GM19455 (cell line): ENCODE measurements at regions not wholly inside any gene's neighbourhood (a gene's known extent, or its start where the extent isn't known, plus 50 kb on each side); places are given as distances from the start of the nearest gene placed in this dataset.

ENCODE experiments used
- ATAC-seq: cut with Tn5 transposase; IDR thresholded peaks from one replicate; pipeline ENCODE4 v1.9.1; 2021; ENCODE audit not compliant: unreplicated experiment

GRCh38 chr18:78566065-78566464 lies 413.6 kb upstream of the SALL3 start:
- no peak for ATAC-seq

GRCh38 chr18:78566720-78567119 lies 412.9 kb upstream of the SALL3 start:
- no peak for ATAC-seq

DNA sequence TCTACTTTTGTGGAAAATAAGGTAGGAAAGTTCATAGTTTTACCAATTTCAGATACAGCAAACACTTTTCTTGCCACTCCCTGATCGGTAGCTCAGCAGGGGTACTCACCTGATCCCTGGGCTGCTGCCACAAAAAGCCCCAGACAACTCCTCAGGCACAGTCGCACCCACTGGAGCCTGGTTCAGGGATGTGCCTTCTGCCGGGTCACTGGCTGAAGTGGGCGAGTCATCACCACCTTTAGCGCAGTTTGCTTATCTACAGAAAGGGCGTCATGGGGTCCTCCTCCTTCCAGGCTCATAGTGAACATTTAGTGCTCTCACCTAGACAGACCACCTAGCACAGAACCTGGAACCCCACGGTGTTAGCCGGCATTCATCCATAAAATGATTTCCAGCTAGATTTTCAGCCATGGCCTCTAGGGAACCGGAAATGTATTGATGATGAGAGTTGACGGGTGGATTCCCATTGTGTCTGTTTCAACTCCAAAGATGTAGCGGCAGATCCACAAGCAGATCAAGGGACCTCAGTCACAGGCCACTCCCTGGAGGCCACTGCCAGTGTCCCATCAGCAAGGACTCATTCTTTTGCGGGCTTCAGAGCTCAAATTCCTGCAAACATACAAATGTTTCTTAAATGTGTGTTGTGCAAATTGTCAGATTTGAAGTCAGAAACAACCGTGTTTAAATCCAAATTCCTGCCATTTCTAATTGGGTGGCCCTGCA lies 408.4 kb upstream of the SALL3 start:
- no peak for ATAC-seq

DNA sequence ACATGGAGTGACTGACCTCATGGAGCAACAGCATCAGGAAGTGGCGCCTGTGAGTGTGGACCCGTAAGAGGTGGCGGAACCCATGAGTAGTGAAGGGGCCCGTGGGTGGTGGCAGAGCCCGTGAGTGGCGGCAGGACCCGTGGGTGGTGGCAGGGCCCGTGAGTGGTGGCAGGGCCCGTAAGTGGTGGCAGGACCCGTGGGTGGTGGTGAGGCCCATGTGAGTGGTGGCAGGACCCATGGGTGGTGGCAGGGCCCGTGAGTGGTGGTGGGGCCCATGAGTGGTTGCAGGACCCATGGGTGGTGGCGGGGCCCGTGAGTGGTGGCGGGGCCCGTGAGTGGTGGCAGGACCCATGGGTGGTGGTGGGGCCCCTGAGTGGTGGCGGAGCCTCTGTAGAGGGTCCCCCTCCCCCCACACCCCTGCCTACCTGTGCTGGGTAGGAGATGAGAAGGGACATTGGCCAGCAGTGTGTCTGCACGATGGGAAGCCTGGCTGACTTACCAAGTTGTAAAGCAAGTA lies 407.7 kb upstream of the SALL3 start:
- no peak for ATAC-seq

- ATAC-seq: no peak
These were observed 405.8 kb upstream of the SALL3 start for GRCh38 chr18:78573773-78574172.

- ATAC-seq: no peak
These were observed 402.7 kb upstream of the SALL3 start for GRCh38 chr18:78576967-78577366.

- ATAC-seq: no peak
These were observed 400.2 kb upstream of the SALL3 start for GRCh38 chr18:78579449-78579848.

- ATAC-seq: no peak
These were observed 399.6 kb upstream of the SALL3 start for GRCh38 chr18:78579854-78580577.

DNA sequence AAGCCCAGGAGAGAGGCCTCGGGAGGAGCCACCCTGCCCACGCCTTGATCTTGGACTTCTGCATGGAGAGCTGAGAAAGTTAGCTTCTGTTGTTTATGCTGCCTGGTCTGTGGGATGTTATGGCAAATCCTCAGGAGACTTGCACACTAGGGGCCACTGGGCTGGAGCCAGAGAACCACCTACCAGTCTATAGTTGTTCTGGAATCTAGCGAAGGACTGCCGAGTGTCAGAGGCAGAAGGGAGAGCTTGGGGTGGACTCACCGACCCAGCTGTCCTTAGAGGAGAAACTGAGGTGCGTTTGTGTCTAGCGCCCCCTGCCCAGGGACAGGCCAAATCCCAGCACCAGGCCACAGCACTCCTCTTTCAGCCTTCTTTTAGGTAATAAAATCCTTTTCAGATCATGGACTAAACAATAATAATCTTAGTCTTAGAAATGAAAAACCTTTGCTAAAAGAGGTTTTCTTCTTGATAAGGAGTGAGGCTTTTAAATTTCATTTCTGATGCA lies 398.7 kb upstream of the SALL3 start:
- ATAC-seq: no peak

DNA sequence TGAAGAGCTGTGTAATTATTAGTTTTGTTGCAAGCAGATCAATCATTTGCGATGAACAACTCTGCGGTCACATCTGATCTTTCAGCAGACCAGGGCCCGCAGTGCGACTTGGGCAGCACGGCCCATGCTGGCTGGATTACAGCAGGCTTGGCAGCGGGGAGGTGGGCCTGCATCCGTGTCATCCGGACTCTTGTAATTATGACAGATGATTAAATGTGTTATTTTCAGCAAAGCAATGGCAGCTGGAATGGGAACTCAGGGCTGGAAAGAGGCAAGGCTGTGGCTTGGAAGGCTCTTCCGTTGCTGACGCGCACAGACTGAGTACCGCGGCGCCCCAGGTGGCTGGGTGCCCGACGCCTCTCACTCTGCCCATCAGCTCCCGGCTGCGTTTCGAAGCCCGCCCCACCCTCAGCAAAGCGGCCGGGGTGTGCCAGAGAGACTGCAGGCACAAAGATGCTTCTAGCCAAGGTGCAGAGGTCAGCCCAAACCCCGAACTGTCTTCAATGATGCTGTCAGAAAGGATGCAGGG lies 397.4 kb upstream of the SALL3 start:
- ATAC-seq: no peak

DNA sequence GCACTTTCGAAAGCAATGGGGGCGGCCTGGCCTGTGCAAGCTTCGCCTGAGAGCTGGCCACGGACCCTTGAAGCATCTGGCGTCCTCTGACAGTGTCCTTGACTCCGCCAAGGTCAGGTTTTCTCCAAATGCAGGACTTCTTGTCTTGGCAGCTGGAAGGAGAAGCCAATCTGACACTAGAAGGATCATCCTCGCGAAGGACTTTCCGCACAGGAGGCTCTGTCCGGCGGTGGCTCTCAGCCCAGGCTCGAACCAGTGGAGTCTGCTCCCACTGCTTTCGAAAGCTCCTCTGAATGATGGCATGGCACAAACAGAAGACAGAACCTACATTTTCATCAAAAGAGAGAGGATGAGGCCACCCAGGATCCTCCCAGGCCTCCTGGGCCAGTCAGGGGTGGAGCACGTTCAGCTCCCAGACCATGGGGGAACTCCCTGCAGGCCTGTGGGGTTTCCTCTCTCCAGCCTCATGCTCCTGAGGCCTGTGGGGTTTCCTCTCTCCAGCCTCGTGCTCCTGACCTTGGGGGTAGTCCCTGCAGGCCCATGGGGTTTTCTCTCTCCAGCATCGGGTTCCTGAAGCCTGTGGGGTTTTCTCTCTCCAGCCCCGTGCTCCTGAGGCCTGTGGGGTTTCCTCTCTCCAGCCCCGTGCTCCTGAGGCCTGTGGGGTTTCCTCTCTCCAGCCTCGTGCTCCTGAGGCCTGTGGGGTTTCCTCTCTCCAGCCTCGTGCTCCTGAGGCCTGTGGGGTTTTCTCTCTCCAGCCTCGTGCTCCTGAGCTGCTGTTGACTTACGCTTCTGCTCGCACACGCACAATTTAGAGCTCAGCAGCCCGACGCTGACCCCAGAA lies 396.5 kb upstream of the SALL3 start:
- no peak for ATAC-seq

DNA sequence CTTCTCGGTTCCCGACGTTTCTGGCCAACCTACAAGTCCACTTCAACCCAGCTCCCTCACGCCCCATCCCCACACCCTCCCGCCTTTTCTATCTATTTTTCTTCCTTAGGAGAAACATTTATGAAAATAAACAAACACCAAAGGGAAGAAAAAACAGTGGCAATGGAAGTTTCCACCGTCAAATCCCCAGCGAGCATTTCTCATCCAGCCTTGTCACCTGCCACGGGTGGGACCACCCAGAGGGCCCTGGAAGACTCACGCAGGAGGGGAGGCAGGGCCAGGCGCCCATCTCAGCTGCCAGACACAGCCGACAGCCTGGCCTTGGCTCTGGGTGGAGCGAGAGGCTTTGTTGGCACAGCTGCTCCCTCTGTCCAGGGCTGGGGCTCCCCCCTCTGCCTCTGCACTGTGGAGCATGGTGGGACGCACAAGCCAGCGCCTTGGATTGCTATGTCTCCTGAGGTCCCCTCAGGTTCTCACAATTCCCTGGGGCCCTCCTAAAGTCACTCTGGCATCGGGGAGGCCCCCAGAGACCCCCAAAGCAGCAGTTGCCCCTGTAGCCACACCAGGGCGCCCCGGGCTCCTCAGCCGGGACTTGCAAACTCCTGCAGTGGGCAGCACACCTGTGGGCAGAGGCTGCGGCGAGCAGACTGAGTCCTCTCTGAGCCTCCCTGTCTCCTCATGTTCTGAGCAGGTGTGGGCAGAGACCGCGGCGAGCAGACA lies 395.7 kb upstream of the SALL3 start:
- ATAC-seq: no peak

- no peak for ATAC-seq
These were observed 395.1 kb upstream of the SALL3 start for GRCh38 chr18:78584459-78585022.

DNA sequence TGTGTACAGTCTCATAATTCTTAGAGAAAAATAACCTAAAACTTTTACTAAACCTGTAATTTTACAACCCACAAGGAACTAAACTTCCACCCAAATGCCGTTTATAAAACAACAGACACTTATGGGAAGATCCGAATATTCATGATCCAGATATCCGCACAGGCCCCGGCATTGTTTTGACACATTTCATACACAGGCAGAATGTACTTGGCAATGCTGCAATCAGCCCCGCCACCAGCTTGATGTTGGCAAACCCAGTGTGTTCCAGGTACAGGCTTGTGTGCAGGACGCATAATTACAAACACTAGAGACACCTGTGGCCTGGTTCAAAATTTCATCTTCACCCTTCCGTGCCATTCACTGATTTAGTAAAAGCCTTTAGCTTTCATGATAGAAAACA lies 393.0 kb upstream of the SALL3 start:
- ATAC-seq: no peak

- no peak for ATAC-seq
These were observed 392.5 kb upstream of the SALL3 start for GRCh38 chr18:78587096-78587495.

GRCh38 chr18:78587626-78588600 lies 391.7 kb upstream of the SALL3 start:
- ATAC-seq: no peak

- ATAC-seq: no peak
These were observed 389.6 kb upstream of the SALL3 start for GRCh38 chr18:78589916-78590437.

GRCh38 chr18:78595453-78595852 lies 384.2 kb upstream of the SALL3 start:
- no peak for ATAC-seq
